ENCODE measurements at regions not wholly inside any gene's neighbourhood (a gene's known extent, or its start where the extent isn't known, plus 50 kb on each side); places are given as distances from the start of the nearest gene placed in this dataset.
A peak's percentile ranks its signal among the peaks of the same experiment; 100 is the strongest.

GRCh38 chr6:103184776-103185175 lies 1674.9 kb downstream of the HACE1 start:
- no peaks in the 10 kb centered on the region for H3K27me3 ChIP-seq (ENCODE audit: control insufficient read depth in 4 of 4, insufficient read depth in 4 of 4, low read length in 3 of 4)
- no peak overlapping the region for H3K4me3 ChIP-seq (ENCODE audit: low read depth in 1 of 3, low read length in 3 of 3)
- H3K9ac ChIP-seq (ENCODE audit: low read depth in 1 of 2, low read length in 2 of 2), result no peak overlapping the region
- H3K4me1 ChIP-seq (ENCODE audit: control insufficient read depth in 4 of 4, insufficient read depth in 4 of 4, low read length in 3 of 4), result no peaks in the 10 kb centered on the region
- TF ChIP-seq RAD21 (IDR thresholded peaks at IDR 0.05) (no peak), GABPA (IDR thresholded peaks at IDR 0.05 in 1 of 2, conservative IDR thresholded peaks at IDR 0.05 in 1 of 2) (no peak), NR2F2 (IDR thresholded peaks at IDR 0.05) (no peak), EGR1 (IDR thresholded peaks at IDR 0.05; ENCODE audit: low read depth in 2 of 2) (no peak), CTCF (IDR thresholded peaks at IDR 0.05; ENCODE audit: low read depth, low read length, missing input control) (no peak)
- H3K9me3 ChIP-seq (ENCODE audit: control insufficient read depth in 4 of 4, low read length in 3 of 4), result no peaks in the 10 kb centered on the region
- DNase-seq (ENCODE audit: low spot score), result no peak
- no peaks in the 10 kb centered on the region for H3K36me3 ChIP-seq (ENCODE audit: control insufficient read depth in 4 of 4, insufficient read depth in 3 of 4, low read depth in 1 of 4, low read length in 3 of 4)
- H3K27ac ChIP-seq (ENCODE audit: low read depth in 1 of 2, low read length in 2 of 2), result no peak overlapping the region
- 91% methylated on average over 3 of the region's 3 CpGs for WGBS

GRCh38 chr6:103183831-103184411 lies 1675.8 kb downstream of the HACE1 start:
- Histone ChIP-seq H3K36me3 (ENCODE audit: control insufficient read depth in 4 of 4, insufficient read depth in 3 of 4, low read depth in 1 of 4, low read length in 3 of 4) (no peaks in the 10 kb centered on the region), H3K27ac (ENCODE audit: low read depth in 1 of 2, low read length in 2 of 2) (no peak overlapping the region), H3K4me3 (ENCODE audit: low read depth in 1 of 3, low read length in 3 of 3) (no peak overlapping the region), H3K27me3 (ENCODE audit: control insufficient read depth in 4 of 4, insufficient read depth in 4 of 4, low read length in 3 of 4) (no peaks in the 10 kb centered on the region), H3K4me1 (ENCODE audit: control insufficient read depth in 4 of 4, insufficient read depth in 4 of 4, low read length in 3 of 4) (no peaks in the 10 kb centered on the region), H3K9ac (ENCODE audit: low read depth in 1 of 2, low read length in 2 of 2) (no peak overlapping the region), H3K9me3 (ENCODE audit: control insufficient read depth in 4 of 4, low read length in 3 of 4) (no peaks in the 10 kb centered on the region)
- TF ChIP-seq REST (IDR thresholded peaks at IDR 0.05) (peak; percentile 77), ATF3 (IDR thresholded peaks at IDR 0.05) (no peak)
- DNase-seq (ENCODE audit: low spot score), result no peak
- 84% methylated on average over 3 of the region's 3 CpGs for WGBS

- H3K9ac ChIP-seq (ENCODE audit: low read depth in 1 of 2, low read length in 2 of 2), result no peak overlapping the region
- TF ChIP-seq HNF4A (conservative IDR thresholded peaks at IDR 0.05) (no peak), EGR1 (IDR thresholded peaks at IDR 0.05; ENCODE audit: low read depth in 2 of 2) (no peak), FOXA1 (IDR thresholded peaks at IDR 0.05) (no peak), RAD21 (IDR thresholded peaks at IDR 0.05) (no peak), NR2F2 (IDR thresholded peaks at IDR 0.05) (no peak), ZBTB33 (IDR thresholded peaks at IDR 0.05) (no peak), SP1 (IDR thresholded peaks at IDR 0.05) (no peak)
- H3K4me3 ChIP-seq (ENCODE audit: low read depth in 1 of 3, low read length in 3 of 3), result no peak overlapping the region
- H3K27me3 ChIP-seq (ENCODE audit: control insufficient read depth in 4 of 4, insufficient read depth in 4 of 4, low read length in 3 of 4), result no peaks in the 10 kb centered on the region
- H3K36me3 ChIP-seq (ENCODE audit: control insufficient read depth in 4 of 4, insufficient read depth in 3 of 4, low read depth in 1 of 4, low read length in 3 of 4), result no peaks in the 10 kb centered on the region
- no peak overlapping the region for H3K27ac ChIP-seq (ENCODE audit: low read depth in 1 of 2, low read length in 2 of 2)
- WGBS, result 70% methylated on average over 1 of the region's 1 CpG
- no peaks in the 10 kb centered on the region for H3K9me3 ChIP-seq (ENCODE audit: control insufficient read depth in 4 of 4, low read length in 3 of 4)
- no peaks in the 10 kb centered on the region for H3K4me1 ChIP-seq (ENCODE audit: control insufficient read depth in 4 of 4, insufficient read depth in 4 of 4, low read length in 3 of 4)
- no peak for DNase-seq (ENCODE audit: low spot score)
Observed at GRCh38 chr6:103178193-103178592, 1681.5 kb downstream of the HACE1 start.

All from liver (tissue), 8 donors.